ENCODE measurements at regions not wholly inside any gene's neighbourhood (a gene's known extent, or its start where the extent isn't known, plus 50 kb on each side); places are given as distances from the start of the nearest gene placed in this dataset.

GRCh38 chr4:23697001-23697528, 192.8 kb downstream of the PPARGC1A start:
- TF ChIP-seq, protein P1, sequence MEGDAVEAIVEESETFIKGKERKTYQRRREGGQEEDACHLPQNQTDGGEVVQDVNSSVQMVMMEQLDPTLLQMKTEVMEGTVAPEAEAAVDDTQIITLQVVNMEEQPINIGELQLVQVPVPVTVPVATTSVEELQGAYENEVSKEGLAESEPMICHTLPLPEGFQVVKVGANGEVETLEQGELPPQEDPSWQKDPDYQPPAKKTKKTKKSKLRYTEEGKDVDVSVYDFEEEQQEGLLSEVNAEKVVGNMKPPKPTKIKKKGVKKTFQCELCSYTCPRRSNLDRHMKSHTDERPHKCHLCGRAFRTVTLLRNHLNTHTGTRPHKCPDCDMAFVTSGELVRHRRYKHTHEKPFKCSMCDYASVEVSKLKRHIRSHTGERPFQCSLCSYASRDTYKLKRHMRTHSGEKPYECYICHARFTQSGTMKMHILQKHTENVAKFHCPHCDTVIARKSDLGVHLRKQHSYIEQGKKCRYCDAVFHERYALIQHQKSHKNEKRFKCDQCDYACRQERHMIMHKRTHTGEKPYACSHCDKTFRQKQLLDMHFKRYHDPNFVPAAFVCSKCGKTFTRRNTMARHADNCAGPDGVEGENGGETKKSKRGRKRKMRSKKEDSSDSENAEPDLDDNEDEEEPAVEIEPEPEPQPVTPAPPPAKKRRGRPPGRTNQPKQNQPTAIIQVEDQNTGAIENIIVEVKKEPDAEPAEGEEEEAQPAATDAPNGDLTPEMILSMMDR (IDR thresholded peaks at IDR 0.05) = no peak
- TF ChIP-seq TCF7L2 (IDR thresholded peaks at IDR 0.05; ENCODE audit: low read depth, low read length) (no peak), POLR2AphosphoS5 (IDR thresholded peaks at IDR 0.05; ENCODE audit: low read depth, low read length) (no peak)
